ENCODE measurements at regions not wholly inside any gene's neighbourhood (a gene's known extent, or its start where the extent isn't known, plus 50 kb on each side); places are given as distances from the start of the nearest gene placed in this dataset.

DNA sequence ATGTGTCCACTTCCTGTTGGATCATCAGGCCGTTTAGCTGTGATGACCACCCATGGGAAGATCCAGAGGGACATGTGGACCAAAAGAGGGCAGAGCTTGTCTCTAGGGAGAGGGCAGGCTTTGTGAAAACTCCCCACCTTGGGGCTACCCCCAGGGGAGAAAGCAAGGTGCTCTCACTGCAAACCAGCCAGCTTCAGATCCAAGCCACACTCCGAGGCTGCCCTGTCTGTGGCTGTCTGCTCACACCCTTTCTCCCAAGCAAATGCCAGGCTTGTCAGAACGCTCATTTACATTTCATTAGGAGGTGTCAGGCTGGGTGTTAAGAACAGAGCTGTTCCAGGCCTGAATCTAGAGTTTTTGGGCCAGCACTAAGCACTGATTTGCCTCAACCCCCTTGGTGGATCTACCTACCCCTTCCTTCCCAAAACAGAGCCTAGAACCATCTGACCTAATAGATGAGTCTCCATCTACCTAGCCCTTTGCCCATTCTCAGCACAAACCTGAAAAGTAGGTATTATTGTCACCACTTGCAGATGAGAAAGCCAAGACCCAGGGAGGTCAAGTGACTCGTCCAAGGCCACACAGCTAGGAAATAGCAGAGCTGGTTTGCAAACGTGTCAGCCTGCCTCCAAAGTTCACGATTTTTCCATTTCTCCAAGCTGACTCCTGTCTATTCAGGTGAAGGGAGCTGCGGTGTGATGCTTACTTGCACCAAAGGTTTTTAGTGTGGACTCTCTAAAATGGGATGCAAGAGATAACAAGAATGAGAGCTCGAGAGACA lies 130.9 kb downstream of the EMX2 start:
- DNase-seq: no peak

DNA sequence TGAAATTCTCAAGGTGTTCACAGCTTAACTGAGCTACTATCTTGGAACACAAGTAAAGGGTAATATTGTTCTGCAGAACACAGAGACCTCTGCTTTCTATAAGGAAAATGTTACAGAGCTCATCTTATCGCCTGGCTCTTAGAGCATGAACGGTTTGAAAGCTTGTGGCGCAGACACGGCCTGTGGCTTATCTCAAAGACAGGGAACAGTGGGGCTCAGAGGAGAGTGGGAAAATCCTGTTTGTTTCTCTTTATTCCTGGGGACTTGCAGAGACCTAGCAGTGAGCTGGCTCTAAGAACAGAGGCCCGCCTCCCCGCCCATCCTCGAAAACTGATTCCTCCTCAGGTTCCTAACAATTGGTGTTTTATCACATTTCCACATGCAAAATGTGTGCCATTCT lies 131.7 kb downstream of the EMX2 start:
- DNase-seq: no peak

DNA sequence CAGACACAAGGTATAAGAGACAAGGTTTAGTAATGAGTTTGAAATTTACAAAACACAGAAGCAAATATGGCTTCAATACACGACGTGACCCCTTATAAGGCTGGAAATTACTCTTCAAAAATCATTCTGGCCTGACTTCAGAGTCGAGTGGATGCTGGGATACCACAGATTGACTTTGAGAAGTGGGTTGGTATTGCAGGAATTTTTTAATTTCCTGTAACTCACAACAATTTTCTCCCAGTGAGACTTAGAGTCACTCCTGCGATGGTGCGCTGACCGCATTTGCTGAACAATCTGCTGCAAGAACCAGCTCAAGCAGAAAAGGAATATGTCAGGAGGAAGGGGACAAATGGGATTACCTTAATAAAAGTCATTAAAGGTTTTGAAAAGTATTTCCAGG lies 132.1 kb downstream of the EMX2 start:
- no peak for DNase-seq

DNA sequence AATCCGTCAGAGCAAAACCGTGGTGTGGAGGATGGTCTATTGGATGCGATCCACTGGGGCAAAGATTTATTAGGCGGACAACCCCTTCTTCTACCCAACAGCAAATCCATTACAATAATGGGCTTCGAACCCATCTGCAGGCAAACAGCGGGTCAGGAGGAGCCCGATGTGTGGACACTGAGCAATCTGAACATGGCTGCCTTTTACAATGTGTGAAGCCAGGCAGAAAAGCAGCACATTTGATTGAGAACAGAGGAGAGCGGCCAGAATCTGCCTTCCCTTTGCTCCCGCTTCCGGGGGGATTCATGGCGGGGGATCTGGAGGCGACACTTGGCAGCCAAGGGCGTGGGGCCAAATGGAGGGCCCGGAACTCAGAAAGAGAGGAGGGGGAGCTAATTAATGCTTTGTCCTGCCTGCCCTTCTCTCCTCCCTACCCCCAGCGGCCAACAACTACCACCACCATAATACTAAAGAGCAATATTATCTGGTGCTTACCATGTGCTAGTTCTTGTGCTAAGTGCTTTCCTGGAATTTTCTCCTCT lies 133.0 kb downstream of the EMX2 start:
- no peak for DNase-seq

DNA sequence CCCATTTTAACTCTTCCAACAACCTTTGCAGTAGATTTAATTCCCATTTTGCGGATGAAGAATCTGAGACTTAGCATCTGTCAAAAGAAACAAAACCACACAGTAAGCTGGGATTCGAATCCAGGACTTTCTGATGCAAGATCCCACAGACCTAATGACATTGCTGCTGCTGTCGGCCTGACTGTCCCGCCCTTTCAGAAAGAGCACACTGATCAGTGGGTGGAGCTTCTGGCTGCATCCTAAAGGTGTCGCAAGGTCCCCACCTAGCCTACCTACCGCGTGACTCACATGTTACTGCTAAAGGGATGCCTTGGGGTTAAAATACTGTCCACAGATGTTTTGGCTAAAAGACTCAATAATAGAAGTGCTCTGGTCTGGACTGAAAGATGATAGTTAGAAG lies 134.7 kb downstream of the EMX2 start:
- DNase-seq: no peak

DNA sequence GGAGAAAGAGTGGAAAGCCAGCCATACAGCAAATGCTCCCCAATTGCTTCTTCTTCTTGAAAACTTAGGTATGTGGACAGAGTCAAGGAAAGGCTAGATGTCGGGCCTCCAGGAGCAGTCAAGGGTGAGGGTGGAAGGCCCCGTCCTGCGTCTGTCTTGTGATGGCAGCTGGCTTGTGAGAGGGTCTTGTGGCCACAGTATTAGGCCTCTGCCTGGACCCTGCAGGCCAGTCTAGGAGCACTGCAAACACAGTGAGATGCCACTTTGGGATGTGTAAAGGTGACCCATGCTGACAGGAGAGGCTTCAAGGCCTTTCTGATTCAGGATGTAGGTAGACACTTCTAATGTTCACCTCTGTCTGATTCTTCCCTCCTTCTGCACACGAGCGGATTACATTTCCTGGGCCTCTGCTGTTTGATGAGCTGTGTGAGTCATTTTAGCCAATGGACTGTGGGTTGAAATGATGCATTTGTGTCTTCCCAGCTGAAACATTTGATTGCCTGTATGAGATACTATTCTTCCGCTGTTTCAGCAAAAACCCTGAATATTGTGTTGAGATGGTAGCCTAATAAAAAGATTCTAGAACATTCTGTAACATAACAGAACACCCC lies 135.4 kb downstream of the EMX2 start:
- no peak for DNase-seq

DNA sequence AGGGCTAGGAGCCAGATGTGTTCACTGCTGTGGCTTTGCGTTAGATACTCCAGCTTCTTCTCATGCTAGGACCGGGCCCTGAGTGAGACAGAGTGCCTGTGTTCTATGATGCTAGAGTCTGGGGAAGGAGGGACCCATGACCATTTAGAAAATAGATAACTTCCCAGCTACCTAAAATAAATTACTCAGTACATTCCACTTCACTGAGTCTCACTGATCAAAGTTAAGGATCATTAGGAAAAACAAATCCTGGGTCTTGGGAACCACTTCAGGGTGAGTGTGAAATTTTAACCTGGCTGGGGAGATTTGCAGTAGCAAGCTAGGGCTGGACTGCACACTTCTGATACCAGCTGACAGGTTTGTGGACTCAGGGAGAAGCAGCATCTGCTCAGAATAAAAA lies 138.1 kb downstream of the EMX2 start:
- DNase-seq: no peak

DNA sequence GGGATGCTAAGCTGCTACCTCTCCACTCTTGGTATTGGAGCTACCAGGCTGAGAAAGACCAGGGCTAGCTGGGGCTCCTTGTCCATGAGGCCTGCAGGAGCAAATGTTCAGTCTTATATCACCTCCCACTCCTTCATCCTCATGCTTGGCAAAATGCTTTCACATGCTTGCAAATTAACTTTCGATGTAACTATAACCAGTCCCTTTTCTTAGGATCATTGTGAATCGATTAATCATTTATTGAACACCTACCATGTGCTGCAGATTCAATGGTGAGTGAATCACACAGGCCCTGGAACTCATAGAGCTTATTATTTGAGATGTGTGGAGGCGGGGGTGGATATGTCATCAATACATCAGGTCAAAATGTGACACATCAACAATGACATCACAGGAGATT lies 138.6 kb downstream of the EMX2 start:
- DNase-seq: no peak

DNA sequence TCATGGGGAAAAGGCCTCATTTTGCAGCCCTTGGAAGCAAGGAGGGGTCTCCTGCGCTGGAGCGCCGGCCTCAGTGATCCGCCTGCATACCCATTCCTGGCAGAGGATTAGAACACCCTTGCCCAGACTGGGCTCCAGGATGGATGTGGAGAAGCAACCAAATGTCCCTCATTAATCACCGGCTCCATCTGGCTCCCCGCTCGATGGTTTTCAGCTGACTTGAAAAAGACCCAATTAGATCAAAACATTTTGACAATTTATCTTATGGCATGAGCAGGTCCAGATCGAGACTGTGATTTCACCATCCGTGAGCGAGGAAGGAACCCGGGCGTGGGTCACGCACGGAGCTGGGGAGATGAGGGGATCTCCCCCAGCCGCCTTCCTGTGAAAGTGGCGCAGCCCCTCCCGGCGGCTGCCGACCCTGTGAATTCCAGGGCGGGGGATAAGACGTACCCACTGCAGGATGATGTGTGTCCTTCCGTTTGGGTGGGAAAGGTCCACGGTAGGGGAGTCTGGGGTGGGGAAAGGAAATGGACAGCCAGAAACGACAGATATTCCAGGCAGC lies 141.6 kb downstream of the EMX2 start:
- DNase-seq: no peak

DNA sequence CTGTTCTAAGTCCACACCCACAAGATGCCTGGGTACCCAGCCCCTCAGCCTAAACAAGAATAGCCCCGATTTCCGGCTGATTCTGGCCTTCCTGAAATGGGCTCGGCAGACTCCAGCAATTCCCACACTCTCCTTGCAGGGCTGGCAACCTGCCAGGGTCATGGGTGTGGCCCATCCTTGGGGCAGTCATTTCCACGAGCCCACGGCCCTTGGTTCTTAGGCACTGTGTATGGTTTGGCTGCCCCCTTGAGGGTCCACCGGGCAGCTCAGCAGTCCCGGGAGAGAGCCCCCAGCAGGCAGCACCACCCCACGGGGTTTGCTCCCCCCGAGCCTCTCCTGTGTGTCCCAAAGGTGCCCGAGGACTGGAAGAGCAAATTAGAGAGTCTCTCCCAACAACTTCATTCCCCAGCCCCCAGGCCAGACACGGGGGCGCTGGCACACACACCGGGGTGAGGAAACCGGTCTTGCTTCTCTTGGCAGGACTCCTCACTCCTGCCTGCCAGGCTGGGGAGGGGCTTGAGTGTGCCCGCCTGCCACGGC lies 142.2 kb downstream of the EMX2 start:
- no peak for DNase-seq

DNA sequence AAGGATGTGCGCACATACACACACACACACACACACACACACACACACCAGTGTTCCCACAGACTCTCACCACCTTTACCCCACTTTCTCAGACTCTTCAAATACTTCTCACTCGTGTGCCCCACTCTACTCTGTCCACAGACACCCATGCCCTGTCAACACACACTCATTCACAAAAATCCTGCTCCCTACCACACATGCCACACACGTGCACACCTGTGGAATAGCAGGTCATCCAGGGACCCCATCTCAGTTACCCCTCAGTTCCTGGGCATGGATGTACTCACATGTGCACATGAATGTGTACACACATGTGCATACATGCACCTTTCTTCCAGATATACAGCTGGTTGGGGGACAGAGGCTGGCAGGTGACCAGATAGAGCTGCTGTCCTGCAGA lies 142.9 kb downstream of the EMX2 start:
- no peak for DNase-seq

DNA sequence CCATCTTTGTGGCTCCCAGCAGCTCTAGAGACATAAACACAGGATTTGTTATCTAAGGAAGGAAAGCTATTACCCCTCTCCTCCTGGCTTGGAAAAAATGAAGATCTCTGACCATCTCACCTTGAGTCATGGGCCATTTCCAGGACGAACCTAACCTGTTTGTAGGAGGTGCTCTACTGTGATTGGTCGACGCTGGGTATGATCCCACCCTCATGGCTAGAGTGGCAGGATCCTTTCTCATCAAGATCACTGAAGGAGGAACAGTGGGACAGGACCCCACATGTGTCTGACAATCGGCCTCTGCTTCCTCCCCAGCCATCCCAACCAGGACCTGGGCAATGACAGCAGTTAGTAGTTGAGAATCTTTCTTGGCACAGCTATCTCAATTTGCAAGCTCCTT lies 144.1 kb downstream of the EMX2 start:
- DNase-seq: no peak

DNA sequence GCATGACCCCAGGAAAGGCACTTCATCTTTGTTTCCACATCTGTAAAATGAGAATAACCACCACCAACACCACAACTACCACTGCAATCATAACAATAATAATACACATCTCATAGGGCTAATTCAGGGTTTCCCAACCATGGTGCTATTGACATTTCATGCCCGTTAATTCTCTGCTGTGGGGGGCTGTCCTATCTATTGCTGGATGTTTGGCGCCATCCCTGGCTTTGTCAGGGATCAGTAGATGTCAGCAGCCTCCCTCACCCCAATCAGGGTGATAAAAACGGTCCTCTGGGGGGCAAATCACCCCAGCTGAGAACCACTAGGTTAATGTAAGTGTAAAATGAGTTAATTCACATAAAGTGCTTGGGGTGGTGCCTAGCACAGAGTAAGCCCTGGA lies 145.8 kb downstream of the EMX2 start:
- no peak for DNase-seq

DNA sequence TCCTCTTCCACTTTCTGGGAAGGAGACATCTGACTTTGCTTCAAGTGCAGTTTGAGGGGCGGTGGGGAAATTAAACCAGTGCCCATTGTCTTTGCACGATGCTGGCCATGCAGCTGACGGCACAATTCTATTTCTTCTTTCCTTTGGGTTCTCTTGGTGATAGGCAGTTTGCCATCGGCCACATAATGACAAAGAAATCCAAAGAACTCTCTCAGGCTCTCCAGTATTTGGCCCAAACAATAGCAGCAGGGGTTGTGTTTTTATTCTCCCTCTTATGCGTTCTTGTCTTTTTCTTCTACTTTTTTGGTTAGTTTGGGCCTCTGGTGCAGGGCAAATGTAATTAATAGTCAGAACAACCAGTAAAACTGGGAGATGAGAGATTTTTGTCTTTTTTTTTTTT lies 147.0 kb downstream of the EMX2 start:
- no peak for DNase-seq

DNA sequence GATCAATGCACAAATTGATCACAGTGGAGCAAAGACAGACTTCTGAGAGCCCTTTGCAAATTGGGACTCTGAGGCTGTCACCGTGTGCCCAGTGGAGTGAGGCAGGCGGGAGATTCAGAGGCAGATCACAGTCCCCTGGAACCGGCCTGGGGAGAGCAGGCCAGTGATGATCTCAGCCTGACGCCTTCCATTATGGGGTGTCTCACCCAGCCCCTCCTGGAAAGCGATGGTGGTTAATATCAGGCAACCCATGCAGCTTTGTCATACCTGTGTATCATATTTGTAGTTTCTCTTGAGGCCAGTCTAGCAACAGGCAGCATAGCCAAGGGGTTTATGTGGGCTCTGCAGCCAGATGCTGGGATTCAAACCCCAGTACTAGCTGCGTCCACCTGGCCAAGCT lies 147.8 kb downstream of the EMX2 start:
- no peak for DNase-seq

DNA sequence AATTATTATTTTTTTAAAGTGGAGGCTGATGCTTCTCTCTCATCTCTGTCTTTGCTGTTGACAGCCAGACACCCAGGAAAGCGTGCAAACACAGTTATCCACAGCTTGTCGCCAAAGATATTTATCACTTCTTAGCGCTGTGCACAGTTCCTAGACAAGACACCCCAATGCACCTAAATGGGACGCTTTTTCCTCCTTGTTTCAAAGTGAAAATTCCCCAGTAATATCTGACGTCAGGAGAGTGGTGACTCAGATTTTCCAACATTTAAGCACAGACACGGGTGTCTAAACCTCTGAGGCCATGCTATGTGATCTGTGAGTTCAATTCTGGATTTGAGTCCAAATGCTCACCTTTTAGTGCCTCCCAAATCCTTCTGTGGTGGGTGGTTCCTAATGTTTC lies 151.6 kb downstream of the EMX2 start:
- no peak for DNase-seq

DNA sequence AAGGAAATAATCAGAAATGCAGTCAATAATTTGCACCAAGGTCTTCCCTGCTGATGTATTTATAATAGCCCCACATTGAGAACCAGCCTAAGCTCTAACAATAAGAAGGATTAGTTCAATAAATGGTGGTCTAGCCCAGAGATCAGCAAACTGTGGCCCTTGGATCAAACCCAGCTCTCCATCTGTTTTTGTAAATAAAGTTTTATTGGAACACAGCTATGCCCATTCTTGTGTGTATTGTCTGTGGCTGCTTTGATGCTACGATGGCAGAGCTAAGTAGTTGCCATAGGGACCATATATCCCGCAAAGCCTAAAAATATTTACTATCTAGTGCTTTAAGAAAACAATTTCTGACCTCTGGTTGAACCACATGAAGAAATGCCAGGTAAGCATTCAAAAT lies 154.9 kb downstream of the EMX2 start:
- DNase-seq: no peak

DNA sequence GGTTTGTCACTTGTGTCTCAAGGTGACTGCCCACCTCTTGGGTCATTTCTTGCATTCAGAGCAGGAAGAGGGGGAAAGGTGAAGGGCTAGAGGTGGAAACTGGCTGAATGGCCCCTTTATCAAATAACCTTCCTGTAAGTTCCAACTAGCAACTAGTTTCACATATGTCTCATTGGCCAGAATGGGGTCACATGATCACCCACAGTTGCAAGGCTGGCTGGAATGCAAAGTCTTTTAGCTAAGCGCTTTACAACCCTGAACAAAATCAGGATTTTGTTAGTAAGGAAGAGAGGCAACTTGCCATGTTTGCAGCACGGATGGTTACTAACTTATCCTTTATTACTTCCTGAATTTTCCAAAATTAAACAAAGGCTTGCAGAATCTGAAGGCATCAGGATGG lies 156.3 kb downstream of the EMX2 start:
- DNase-seq: no peak

DNA sequence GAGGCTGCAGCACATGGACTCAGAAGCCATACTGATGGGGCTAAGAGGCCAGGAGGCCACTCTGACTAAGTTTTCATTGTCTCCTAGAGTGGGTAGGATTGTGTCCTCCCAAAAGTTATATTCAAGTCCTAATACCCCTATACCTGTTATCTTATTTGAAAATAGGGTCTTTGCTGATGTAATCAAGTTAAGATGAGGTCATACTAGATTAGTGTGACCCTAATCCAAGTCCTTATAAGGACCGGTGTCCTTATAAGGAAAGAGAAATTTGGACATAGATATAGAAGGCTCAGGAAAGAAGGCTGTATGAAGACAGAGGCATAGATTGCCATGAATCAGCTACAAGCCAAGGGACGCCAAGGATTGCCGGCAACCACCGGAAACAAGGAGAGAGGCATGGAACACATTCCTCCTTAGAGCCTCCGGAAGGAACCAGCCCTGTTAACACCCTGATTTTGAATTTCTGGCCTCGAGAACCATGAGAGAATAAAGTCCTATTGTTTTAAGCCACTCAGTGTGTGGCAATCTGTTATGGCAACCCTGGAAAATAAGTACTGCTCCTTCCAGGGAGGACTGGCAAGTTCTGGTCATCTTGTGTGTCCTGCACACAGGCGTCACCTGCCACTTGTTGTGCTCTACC lies 157.0 kb downstream of the EMX2 start:
- no peak for DNase-seq

DNA sequence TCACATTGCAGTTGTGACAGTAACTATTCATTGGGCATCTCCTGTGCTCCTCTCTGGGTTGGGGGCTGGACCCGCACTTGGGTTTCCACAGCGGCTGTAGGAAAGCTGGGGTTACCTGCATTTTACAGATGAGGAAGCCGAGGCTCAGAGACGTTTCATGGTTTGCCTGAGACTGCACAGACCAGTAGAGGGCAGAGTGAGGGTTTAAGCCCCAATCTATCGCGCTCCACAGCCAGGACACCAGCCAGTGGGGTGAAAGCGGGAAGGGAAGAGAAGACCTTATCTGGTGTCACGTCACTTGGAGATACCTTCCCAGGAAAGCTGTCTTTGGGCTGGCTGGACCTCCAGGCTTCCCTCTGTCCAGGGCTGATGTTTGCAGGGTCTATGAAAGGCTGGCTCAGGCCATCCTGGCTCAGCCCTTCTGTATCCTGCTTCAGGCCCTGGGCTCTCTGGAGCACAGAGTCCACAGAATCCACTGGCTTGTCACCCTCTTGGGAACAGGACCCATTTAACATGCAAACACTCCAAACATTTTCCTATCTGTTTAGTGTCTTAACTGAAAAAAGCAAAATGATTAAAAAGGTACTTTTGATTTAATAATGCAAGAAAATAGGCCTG lies 167.7 kb downstream of the EMX2 start:
- DNase-seq: no peak

DNA sequence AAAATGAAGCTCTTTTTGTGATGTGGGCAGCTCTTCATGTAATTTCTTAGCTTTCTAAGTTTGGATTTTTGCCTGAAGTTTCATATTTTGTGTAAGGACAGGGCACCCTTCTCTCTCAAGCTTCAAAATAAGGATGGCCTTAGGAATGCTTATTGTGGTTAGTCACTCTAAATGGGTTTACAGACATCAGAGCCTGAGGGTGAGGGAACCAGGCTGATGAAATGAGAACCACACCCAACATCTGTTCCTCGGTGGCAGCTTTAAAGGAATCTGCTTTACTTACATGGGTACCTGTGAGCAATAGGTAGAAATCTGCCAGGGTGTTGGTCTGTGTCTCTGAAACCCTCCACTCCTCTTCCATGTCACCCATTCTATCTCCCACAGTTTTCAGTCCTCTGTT lies 174.3 kb downstream of the EMX2 start:
- no peak for DNase-seq

DNA sequence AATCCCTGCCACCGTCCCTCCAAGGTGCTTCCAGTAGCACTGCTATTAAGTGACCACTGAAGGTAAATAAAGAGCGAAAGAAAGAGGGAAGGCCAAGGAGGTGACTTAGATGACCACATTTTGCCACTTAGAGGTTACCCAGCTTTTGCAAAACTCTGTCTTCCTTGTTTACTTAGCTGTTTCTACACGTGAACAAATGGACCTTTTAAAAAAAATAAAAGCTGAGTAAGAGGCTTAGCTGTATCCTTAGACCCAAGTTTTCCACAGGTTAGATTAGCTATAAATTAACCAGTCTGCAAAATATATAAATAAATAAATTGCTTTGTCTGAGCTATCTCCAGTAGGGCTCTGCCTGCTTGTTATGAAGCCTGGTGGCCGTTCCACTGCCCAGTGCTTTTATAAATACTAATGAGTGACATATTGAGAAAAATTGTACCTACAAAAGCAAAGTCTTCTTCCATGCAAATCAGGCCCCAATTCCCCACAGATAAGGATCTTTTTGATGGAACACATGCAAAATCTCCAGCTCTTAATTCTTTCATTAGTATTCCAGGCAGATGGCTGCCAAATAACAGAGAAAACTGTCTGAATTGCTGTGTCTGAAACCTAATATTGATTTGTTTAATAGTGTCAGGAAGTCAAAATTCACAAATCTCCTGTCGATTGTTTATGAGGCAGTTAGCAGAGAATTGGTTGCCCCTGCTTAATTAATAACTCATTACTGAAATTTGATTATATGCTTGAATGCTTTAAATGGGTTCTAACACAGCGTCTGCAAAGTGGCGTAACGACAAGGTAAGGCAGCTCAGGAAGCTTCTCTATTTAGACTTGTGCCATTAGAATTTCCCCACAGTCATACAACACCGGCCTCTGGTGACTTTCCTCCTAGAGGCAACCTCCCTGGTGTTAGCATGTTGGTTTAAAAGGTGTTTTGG lies 176.7 kb downstream of the EMX2 start:
- no peak for DNase-seq

Data from GOT3 (cell line).